ENCODE measurements at regions not wholly inside any gene's neighbourhood (a gene's known extent, or its start where the extent isn't known, plus 50 kb on each side); places are given as distances from the start of the nearest gene placed in this dataset.
"Not testable (repeated sequence)": the region's sequence is repeated elsewhere in the genome, so short reads cannot be mapped to it uniquely, and the experiment has no call there.

DNA sequence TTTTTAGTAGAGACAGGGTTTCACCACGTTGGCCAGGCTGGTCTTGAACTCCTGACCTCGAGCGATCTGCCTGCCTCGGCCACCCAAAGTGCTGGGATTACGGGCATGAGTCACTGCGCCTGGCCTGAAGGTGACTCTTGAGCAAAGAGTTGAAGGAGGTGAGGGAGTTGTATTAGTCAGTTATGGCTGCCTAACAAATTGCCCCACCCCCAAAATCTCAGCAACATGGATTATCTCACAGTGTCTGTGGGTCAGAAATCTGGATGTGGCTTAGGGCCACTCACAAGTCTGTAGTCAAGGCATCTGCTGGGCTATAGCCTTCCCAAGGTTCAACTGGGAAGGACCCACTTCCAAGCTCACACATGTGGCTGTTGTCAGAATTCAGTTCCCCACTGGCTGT is 52.8 kb upstream of the ADGRE5 start:
- no peak for DNase-seq (ENCODE audit: low read depth)

DNA sequence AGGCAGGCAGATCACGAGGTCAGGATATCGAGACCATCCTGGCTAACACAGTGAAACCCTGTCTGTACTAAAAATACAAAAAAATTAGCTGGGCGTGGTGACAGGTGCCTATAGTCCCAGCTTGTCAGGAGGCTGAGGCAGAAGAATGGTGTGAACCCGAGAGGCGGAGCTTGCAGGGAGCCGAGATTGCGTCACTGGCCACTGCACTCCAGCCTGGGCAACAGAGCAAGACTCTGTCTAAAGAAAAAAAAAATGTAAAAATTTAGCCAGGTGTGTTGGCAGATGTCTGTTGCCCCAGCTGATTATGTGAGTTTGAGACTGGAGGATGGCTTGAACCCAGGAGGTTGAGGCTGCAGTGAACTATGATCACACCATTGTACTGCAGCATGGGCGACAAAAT is 54.2 kb upstream of the ADGRE5 start:
- DNase-seq (ENCODE audit: low read depth) = not testable (repeated sequence)

DNA sequence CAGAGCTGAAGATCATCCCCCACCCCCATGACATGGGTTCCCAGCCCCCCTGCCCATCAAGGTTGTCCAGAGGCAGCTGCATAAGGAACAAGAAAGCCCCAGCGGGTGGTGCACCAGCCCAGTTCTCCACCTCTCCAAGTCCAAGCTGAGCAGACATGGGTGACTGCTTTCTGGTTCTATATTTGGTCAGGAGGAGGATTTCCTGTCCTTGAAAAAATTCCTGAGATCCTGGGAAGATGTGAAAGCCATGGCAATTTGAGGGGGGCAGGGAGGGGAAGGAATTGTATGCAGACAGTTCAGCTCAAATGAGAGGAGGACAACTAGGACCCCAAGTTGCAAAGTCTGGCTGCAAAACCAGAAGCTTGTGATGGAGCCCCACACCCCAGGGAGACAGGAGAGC is 55.4 kb upstream of the ADGRE5 start:
- DNase-seq (ENCODE audit: low read depth) = no peak

DNA sequence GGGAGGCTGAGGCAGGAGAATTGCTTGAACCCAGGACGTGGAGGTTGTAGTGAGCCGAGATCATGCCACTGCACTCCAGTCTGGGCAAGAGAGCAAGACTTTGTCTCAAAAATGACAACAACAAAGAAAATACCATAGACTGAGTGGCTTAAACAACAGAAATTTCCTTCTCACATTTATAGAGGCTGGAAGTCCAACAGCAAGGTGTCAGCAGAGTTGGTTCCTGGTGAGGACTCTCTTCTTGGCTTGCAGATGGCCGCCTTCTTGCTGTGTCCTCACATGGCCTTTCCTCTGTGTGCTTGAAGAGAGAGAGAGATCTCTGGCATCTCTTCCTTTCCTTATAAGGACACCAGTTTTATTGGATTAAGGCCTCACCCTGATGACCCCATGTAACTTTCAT is 56.1 kb upstream of the ADGRE5 start:
- DNase-seq (ENCODE audit: low read depth) = no peak

DNA sequence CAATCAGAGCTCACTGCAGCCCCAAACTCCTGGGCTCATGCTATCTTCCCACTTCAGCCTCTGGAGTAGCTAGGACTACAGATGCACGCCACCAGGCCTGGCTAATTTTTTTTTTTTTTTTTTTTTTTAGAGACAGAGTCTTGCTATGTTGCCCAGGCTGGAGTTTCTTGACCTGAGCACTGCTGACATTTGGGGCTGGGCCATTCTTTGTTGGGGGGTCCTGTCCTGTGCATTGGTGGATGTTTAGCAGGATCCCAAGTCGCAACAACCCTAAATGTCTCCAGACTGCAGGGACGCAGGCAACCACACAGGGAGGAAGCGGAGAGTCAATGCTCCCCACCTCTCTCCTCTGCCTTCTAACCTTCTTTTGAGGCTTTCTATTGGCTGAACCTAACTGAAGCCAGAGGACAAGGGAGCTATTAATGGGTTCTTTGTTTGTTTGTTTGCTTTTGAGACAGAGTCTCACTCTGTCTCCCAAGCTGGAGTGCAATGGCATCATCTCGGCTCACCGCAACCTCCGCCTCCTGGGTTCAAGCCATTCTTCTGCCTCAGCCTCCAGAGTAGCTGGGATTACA is 58.3 kb upstream of the ADGRE5 start:
- DNase-seq (ENCODE audit: low read depth) = no peak

DNA sequence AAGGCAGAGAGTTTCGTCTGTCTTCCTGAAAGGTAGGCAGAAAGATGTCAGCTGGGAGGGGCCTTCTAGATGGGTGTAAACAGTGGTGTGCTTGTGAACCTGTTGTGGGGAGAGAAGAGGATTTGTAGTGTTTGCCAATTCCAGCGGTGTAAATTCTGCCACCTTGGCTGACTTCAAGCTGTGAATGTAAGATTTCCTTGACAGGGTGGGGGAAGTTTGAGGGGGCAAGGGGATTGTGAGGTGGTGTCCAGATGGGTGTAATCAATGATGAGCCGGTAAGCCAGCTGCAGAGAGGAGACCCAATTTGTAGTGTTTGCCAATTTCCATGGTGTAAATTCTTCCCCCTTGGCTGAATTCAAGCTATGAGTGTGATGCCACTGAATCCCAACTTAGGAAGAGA is 61.0 kb upstream of the ADGRE5 start:
- DNase-seq (ENCODE audit: low read depth) = no peak

GRCh38 chr19:14319720-14320119 is 61.5 kb upstream of the ADGRE5 start:
- not testable (repeated sequence) for DNase-seq (ENCODE audit: low read depth)

DNA sequence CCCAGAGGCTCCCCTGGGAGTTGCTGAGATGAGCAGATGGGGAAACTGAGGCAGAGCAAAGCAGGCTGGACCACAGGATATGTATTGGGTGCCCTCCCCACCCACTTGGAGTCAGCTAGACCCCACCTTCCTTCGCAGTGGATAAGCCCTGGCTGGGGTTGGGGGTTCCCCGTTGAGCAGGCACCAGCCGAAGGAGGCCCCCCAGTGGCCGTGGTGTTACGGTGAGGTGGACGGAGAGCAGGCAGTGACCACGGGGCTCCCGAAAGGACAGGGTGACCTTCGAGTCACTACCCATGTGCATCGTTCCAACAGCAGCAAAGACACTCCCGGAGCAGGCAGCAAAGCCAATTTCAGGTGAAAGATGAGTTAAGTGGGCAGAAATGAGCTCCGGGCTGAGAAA is 62.4 kb upstream of the ADGRE5 start:
- no peak for DNase-seq (ENCODE audit: low read depth)

- DNase-seq (ENCODE audit: low read depth) = no peak
Observed at GRCh38 chr19:14317157-14317556, 64.1 kb upstream of the ADGRE5 start.

DNA sequence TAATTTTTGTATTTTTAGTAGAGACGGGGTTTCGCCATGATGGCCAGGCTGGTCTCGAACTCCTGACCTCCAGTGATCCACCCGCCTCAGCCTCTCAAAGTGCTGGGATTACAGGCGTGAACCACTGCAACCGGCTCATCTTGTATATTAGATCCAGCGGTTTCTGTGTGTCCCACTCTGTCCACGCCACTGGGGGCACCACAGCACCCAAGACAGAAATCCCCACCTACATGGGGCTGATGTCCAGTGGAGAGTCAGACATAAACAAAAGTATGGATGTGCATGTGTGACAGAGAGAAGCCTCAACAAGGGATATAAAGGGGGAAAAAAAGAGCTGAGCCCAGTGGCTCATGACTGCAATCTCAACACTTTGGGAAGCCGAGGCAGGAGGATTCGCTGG is 65.8 kb upstream of the ADGRE5 start:
- DNase-seq (ENCODE audit: low read depth) = no peak

GRCh38 chr19:14310055-14310454 is 71.2 kb upstream of the ADGRE5 start:
- no peak for DNase-seq (ENCODE audit: low read depth)

GRCh38 chr19:14305706-14306105 is 75.5 kb upstream of the ADGRE5 start:
- DNase-seq (ENCODE audit: low read depth) = no peak

DNA sequence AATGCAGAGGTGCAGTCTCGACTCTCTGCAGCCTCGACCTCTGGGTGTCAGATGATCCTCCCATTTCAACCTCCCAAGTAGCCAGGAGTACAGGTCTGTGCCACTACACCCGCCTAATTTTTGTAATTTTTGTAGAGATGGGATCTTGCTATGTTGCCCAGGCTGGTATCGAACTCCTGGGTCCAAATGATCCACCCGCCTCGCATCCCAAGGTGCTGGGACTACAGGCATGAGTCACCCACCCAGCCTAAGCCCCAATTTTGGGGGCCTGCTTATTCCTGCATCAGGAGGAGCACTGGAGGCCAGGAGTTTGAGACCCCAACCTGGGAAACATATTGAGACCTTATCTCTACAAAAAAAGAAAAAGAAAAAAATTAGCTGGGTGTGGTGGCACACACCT is 80.1 kb upstream of the ADGRE5 start:
- DNase-seq (ENCODE audit: low read depth) = no peak

DNA sequence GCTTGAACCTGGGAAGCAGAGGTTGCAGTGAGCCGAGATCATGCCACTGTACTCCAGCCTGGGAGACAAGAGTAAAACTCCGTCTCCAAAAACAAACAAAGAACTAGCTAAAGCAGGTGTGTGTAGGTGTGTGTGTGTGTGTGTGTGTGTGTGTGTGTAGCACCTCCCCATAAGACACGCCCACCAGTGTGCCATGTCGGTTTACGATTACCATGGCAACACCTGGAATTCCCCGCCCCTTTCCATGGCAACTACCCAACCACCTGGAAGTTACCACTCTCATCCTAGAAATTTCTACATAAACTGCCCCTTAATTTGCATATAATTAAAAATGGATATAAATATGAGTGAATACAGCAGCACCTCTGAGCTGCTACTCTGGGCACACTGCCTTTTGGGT is 80.9 kb upstream of the ADGRE5 start:
- DNase-seq (ENCODE audit: low read depth) = no peak

DNA sequence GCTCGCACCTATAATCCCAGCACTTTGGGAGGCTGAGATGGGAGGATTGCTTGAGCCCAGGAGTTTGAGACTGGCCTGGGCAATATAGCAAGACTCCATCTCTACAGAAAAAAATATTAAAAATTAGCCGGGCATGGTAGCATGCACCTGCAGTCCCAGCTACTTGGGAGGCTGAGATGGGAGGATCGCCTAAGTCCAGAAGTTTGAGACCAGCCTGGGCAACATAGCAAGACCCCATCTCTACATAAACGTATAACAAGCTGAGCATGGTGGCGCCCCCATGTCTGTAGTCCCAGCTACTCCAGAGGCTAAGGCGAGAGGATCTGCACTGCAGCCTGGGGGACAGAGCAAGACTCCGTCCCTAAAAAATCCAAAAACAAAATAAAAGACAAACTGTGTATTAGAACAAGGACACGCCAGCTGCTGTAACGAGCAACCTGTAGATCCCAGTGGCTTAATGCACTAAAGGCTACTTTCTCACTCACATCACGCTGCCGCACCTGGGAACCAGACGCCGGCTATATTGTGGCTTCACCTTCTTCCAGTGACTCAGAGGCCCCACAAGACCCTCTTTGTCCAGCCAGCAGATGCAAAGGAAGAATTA is 81.9 kb upstream of the ADGRE5 start:
- not testable (repeated sequence) for DNase-seq (ENCODE audit: low read depth)

DNA sequence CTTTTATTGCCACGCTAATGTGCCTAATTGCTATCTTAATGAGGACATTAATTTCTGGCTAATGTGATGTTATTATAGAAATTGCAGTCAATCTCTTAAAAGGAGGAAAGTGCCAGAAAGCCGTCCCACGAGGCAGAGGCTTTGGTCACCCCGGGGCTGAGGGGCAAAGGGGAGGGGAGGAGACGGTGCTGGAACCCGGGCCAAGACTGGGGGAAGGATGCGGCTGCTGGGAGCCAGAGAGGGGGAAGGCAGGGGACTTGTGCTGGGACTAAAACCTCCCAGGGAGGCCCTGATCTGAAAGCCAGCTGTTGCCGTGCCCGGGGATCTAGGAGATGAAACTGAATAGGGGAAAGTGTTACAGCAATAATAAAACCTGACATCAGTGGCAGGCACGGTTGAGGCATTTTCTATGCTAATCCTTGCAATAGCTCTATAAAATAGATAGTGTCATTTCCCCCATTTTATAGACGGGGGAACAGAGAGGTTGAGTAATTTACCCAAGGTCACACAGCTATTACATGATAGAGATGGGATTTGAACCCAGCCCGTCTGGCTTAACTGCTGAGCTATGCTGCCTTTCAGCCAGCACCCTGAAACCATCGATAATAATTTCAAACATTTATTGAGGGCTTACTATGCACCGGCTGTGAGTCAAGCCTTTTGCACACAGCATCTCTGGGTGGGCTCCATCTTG is 83.2 kb upstream of the ADGRE5 start:
- not testable (repeated sequence) for DNase-seq (ENCODE audit: low read depth)

- not testable (repeated sequence) for DNase-seq (ENCODE audit: low read depth)
Observed at GRCh38 chr19:14294974-14295373, 86.3 kb upstream of the ADGRE5 start.

- not testable (repeated sequence) for DNase-seq (ENCODE audit: low read depth)
Observed at GRCh38 chr19:14293816-14294170, 87.5 kb upstream of the ADGRE5 start.

DNA sequence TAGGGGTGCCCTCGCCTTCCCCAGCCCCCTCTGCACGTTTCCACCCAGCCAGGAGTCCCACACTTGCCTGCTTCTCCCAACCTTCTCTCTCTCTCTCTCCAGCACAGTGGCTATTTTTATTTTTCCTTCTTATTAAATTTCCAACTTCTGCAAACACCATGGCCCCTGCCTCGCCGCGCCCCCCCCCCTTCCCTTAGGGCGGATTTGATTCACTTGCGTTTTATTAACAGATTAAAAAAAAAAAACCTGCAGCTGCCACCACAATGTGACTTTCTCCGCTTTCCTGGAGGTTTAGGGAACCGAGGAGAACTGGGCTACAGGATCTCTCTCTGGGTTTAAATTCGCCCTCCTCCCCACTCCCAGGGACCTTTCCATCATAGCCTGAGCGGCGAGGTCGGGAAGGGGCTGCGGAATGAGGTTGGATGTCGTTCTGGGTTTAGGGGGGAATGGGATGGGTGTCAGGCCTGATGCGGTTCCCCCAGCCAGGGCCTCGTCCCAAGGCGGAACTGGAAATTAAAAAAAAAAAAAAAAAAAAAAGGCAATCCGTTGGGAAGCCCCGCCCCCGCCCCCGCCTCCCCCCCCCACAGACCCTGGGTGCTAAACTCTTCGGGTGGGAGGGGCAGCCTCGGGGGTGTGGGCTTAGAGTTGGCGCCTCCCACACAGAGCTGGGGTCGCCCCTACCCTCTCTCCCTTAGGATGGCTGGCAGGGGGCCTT is 87.3 kb upstream of the ADGRL1 start:
- not testable (repeated sequence) for DNase-seq (ENCODE audit: low read depth)

DNA sequence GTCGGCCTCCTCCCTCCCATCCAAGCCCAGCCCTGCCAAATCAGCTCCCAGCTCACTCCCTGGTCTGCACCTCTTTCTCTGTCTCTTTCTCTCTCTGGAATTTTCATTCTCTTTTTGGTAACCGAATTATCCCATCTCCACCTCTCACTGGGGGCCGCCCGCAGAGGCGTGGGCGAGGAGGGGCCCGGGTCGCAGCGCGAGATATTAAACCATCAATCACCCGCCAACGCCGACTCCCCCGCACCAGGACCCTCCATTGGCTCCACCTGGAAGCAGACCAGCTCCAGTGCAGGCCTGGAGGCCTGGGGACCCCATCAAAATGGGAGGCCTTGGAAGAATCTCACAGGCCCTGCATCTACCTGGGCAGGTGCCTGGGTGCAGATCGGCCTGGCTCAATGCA is 83.8 kb upstream of the ADGRL1 start:
- DNase-seq (ENCODE audit: low read depth) = not testable (repeated sequence)

GRCh38 chr19:14287837-14288236 is 81.9 kb upstream of the ADGRL1 start:
- not testable (repeated sequence) for DNase-seq (ENCODE audit: low read depth)

GRCh38 chr19:14286594-14286993 is 80.6 kb upstream of the ADGRL1 start:
- not testable (repeated sequence) for DNase-seq (ENCODE audit: low read depth)

- DNase-seq (ENCODE audit: low read depth) = not testable (repeated sequence)
Observed at GRCh38 chr19:14285726-14286125, 79.8 kb upstream of the ADGRL1 start.

Measured in GM04503 (cell line).